ENCODE measurements at regions not wholly inside any gene's neighbourhood (a gene's known extent, or its start where the extent isn't known, plus 50 kb on each side); places are given as distances from the start of the nearest gene placed in this dataset.
A peak's percentile ranks its signal among the peaks of the same experiment; 100 is the strongest.

DNA sequence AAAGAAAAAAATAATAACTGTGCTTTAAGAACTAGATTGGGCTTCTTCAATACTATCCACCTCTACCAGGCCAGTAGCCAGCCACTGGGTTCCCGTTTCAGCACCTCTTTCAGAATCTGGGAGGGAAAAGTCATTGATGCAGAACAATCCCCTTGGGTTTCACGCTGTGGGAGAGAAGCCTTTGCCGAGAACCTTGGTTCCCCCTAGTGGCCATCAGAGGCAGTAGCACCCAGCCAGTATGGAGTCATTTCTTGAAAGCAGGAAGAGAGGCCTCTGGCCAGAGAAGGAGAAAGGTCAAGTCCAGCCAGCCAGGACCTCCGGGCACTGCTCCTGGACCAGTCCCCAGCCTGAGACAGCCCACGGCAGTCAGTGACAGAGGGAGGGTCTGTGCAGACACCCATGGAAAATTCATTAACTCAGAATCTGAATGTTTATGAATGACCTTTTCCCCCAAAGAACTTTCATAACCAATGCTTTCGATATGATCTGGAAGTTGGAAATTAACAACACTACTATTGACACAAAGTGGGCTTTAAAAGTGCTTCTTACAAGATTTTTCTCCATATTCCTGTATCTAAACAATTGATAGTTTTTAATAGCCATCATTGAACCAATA lies 51.2 kb upstream of the CDH5 start:
- TF ChIP-seq, protein P1, sequence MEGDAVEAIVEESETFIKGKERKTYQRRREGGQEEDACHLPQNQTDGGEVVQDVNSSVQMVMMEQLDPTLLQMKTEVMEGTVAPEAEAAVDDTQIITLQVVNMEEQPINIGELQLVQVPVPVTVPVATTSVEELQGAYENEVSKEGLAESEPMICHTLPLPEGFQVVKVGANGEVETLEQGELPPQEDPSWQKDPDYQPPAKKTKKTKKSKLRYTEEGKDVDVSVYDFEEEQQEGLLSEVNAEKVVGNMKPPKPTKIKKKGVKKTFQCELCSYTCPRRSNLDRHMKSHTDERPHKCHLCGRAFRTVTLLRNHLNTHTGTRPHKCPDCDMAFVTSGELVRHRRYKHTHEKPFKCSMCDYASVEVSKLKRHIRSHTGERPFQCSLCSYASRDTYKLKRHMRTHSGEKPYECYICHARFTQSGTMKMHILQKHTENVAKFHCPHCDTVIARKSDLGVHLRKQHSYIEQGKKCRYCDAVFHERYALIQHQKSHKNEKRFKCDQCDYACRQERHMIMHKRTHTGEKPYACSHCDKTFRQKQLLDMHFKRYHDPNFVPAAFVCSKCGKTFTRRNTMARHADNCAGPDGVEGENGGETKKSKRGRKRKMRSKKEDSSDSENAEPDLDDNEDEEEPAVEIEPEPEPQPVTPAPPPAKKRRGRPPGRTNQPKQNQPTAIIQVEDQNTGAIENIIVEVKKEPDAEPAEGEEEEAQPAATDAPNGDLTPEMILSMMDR (IDR thresholded peaks at IDR 0.05) = peak; percentile 95
- Mint-ChIP-seq H3K4me1 (ENCODE audit: low read depth) (peaks cover 6% of the 10 kb centered on the region), H3K9me3 (ENCODE audit: low read depth) (no peaks in the 10 kb centered on the region), H3K36me3 (ENCODE audit: low read depth) (no peaks in the 10 kb centered on the region), H3K4me3 (ENCODE audit: unreplicated experiment) (no peak overlapping the region), H3K27ac (ENCODE audit: unreplicated experiment) (no peak overlapping the region), H3K27me3 (ENCODE audit: low read depth) (peaks cover 4% of the 10 kb centered on the region)
- DNase-seq (ENCODE audit: low spot score) = no peak

DNA sequence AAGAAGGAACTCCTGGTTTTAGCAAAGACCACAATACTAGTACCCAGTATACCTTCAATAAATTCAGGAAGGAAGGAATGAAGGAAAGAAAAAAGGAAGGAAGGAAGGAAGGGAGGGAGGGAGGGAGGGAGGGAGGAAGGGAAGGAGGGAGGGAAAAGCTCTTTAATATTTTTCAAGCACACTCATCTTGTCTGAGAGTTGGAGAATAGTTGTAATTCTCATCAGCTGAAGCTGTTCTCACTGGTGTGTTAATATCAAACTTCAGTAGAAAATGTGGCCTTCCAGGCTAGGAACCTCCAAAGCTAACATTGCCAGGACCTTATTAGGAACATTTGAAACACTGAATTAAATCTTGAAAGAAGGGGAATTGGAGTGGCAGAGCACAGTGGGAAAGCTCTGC lies 55.2 kb upstream of the CDH5 start:
- Mint-ChIP-seq H3K9me3 (ENCODE audit: low read depth) (no peaks in the 10 kb centered on the region), H3K36me3 (ENCODE audit: low read depth) (no peaks in the 10 kb centered on the region), H3K27me3 (ENCODE audit: low read depth) (peaks cover 3% of the 10 kb centered on the region), H3K4me1 (ENCODE audit: low read depth) (peaks cover 6% of the 10 kb centered on the region), H3K4me3 (ENCODE audit: unreplicated experiment) (no peak overlapping the region), H3K27ac (ENCODE audit: unreplicated experiment) (no peak overlapping the region)
- no peak for DNase-seq (ENCODE audit: low spot score)
- TF ChIP-seq, protein P1 (IDR thresholded peaks at IDR 0.05) = no peak

DNA sequence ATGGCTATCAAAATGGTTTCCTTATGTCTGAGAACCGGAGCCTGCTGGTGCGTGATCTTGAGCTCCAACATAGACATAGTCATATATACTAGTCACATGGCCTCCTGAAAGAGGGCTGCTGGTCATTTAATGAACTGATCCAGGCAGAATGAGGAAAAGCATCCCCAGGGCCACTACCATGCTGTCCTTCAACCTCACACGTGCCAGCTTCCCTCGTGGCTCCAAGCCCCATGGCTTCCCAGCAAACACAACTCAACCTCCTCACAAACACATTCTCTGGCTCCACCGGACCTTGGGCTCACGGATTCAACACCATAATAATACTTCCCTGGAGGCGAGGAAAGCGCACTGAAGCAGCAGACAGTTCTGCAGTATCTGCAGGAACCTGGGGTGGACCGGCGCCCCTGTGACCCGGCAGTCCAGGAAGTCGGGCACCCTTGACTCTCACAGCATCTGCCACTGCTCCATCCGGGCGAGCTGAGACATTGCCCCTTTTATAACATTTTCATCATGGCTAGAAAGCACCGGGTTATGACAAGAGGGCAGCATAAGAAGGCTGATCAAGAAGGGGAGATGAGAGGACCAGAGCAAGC lies 57.2 kb upstream of the CDH5 start:
- no peak for DNase-seq (ENCODE audit: low spot score)
- peaks cover 14% of the 10 kb centered on the region for H3K27me3 Mint-ChIP-seq (ENCODE audit: low read depth)

DNA sequence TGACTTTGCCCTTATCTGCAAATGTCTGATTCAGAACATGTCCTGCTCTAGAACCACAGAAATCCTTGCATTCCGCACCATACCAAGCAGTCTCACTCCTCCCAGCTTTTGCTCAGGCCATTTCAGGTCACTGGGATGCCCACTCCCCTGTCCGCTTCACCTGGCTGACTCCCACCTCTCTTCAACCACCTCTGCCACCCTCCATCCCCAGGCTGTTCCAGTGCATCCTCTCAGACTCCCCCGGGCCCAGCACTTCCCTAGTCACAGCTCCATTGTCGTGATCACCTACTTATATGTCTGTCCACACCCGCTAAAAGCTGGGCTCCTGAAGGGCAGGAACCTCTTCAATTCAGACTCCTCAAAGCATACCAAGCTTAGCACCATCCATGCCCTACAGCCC lies 58.4 kb upstream of the CDH5 start:
- no peak for DNase-seq (ENCODE audit: low spot score)
- H3K27ac Mint-ChIP-seq (ENCODE audit: unreplicated experiment) = no peak overlapping the region
- no peaks in the 10 kb centered on the region for H3K4me1 Mint-ChIP-seq (ENCODE audit: low read depth)
- H3K9me3 Mint-ChIP-seq (ENCODE audit: low read depth) = peaks cover 1% of the 10 kb centered on the region
- H3K27me3 Mint-ChIP-seq (ENCODE audit: low read depth) = peaks cover 16% of the 10 kb centered on the region
- H3K4me3 Mint-ChIP-seq (ENCODE audit: unreplicated experiment) = no peak overlapping the region
- no peaks in the 10 kb centered on the region for H3K36me3 Mint-ChIP-seq (ENCODE audit: low read depth)
- TF ChIP-seq, protein P1 (IDR thresholded peaks at IDR 0.05) = no peak

More for the DNA sequence above, 57.2 kb upstream of the CDH5 start:
- H3K4me3 Mint-ChIP-seq (ENCODE audit: unreplicated experiment) = no peak overlapping the region
- H3K9me3 Mint-ChIP-seq (ENCODE audit: low read depth) = no peaks in the 10 kb centered on the region
- H3K27ac Mint-ChIP-seq (ENCODE audit: unreplicated experiment) = no peak overlapping the region
- TF ChIP-seq, protein P1 (IDR thresholded peaks at IDR 0.05) = no peak
- no peaks in the 10 kb centered on the region for H3K36me3 Mint-ChIP-seq (ENCODE audit: low read depth)
- H3K4me1 Mint-ChIP-seq (ENCODE audit: low read depth) = no peaks in the 10 kb centered on the region

DNA sequence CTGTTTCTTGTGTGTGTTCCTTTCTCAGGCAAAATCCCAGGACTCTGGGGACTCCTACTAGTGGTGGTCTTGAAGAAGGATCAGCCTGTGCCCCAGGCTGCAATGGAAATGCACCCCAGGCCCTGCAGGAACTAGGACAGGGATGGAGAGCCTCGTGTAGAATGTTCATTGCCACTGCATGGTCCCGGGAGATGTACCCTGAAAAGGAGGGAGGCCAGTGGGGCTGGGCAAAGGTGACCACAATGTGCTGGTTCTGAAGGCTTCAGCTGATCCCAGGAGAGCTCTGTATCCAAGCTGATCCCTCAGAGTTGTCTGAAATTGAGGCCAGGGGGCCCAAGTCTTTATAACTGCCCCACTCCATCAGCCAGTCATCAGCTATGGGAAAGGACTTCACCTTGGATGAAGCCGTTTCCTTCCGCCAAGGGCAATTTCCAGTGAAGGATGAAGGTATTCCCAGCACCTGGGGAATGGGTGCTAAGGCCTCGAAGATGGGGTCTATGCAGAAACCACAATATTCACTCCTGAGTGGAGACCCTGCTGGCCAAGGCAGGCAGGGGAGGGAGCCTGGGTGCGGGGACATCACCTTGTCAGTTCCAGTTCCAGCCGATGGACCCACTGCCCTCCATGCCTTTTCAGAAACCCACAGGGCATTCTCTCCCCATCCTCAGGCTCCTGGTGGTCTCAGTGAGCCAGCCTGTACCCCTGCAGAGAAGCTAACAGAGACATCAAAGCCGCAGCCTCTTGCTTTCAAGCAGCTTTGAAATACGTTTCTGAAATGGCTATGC lies 59.9 kb upstream of the CDH5 start:
- no peak overlapping the region for H3K4me3 Mint-ChIP-seq (ENCODE audit: unreplicated experiment)
- H3K27me3 Mint-ChIP-seq (ENCODE audit: low read depth) = peaks cover 16% of the 10 kb centered on the region
- no peak for DNase-seq (ENCODE audit: low spot score)
- peaks cover 3% of the 10 kb centered on the region for H3K4me1 Mint-ChIP-seq (ENCODE audit: low read depth)
- H3K36me3 Mint-ChIP-seq (ENCODE audit: low read depth) = no peaks in the 10 kb centered on the region
- H3K27ac Mint-ChIP-seq (ENCODE audit: unreplicated experiment) = no peak overlapping the region
- H3K9me3 Mint-ChIP-seq (ENCODE audit: low read depth) = peaks cover 7% of the 10 kb centered on the region
- TF ChIP-seq, protein P1 (IDR thresholded peaks at IDR 0.05) = no peak
